Fibroblast of mammary gland (primary cell): ENCODE measurements at regions not wholly inside any gene's neighbourhood (a gene's known extent, or its start where the extent isn't known, plus 50 kb on each side); places are given as distances from the start of the nearest gene placed in this dataset.

Source experiments
- DNase-seq: peaks from one replicate; pipeline ENCODE4 v3.0.0-alpha.2; 2010; ENCODE audit warnings: low read depth
- H3K4me3 ChIP-seq: 2 replicates; pipeline ENCODE4 v1.5.1; 2011; ENCODE audit warnings: low read depth, mild to moderate bottlenecking, low read length, moderate library complexity; ENCODE audit not compliant: control insufficient read depth
- CTCF ChIP-seq: conservative IDR thresholded peaks from 2 replicates; pipeline ENCODE4 v1.5.1; 2011; ENCODE audit warnings: low read depth, low read length, inconsistent platforms; ENCODE audit not compliant: control insufficient read depth, insufficient read depth

- no peak for TF ChIP-seq CTCF
- no peak for DNase-seq
- H3K4me3 ChIP-seq, result no peak overlapping the region
Observed at GRCh38 chr22:48942698-48943566, 884.7 kb downstream of the BRD1 start.

- H3K4me3 ChIP-seq, result no peak overlapping the region
- TF ChIP-seq CTCF, result no peak
- DNase-seq, result no peak
Observed at GRCh38 chr22:48941903-48942575, 885.6 kb downstream of the BRD1 start.

- TF ChIP-seq CTCF, result no peak
- no peak for DNase-seq
- no peak overlapping the region for H3K4me3 ChIP-seq
Observed at GRCh38 chr22:48941033-48941902, 886.4 kb downstream of the BRD1 start.

- TF ChIP-seq CTCF, result no peak
- no peak for DNase-seq
- H3K4me3 ChIP-seq, result no peak overlapping the region
Observed at GRCh38 chr22:48940266-48941032, 887.2 kb downstream of the BRD1 start.

GRCh38 chr22:48939441-48940265 lies 888.0 kb downstream of the BRD1 start:
- no peak for TF ChIP-seq CTCF
- DNase-seq, result no peak
- no peak overlapping the region for H3K4me3 ChIP-seq
